ENCODE measurements at regions not wholly inside any gene's neighbourhood (a gene's known extent, or its start where the extent isn't known, plus 50 kb on each side); places are given as distances from the start of the nearest gene placed in this dataset.
"Not testable (repeated sequence)": the region's sequence is repeated elsewhere in the genome, so short reads cannot be mapped to it uniquely, and the experiment has no call there.

GRCh38 chrX:82528525-82528924, 979.6 kb upstream of the POU3F4 start:
- Histone ChIP-seq H3K79me2 (ENCODE audit: insufficient read depth, low read length) (no peaks in the 10 kb centered on the region), H3K27me3 (ENCODE audit: insufficient read depth, low read length) (no peaks in the 10 kb centered on the region), H3K4me3 (ENCODE audit: insufficient read depth, low read length) (no peak overlapping the region), H3K4me1 (ENCODE audit: insufficient read depth, low read length) (no peaks in the 10 kb centered on the region), H3K36me3 (ENCODE audit: insufficient read depth, low read length) (no peaks in the 10 kb centered on the region), H3K27ac (ENCODE audit: low read depth, low read length) (no peak overlapping the region), H2AFZ (ENCODE audit: low read length) (no peak overlapping the region), H3K9me3 (ENCODE audit: low read depth, low read length) (no peaks in the 10 kb centered on the region), H4K20me1 (ENCODE audit: insufficient read depth, low read length) (no peaks in the 10 kb centered on the region), H3K4me2 (ENCODE audit: insufficient read depth, low read length) (no peak overlapping the region)
- DNase-seq (ENCODE audit: insufficient read length, low spot score, missing footprints) = no peak
- no peak for TF ChIP-seq CTCF (IDR thresholded peaks at IDR 0.05; ENCODE audit: extremely low read depth, low read depth, low read length)

- Histone ChIP-seq H3K4me2 (ENCODE audit: insufficient read depth, low read length) (no peak overlapping the region), H3K9me3 (ENCODE audit: low read depth, low read length) (no peaks in the 10 kb centered on the region), H3K79me2 (ENCODE audit: insufficient read depth, low read length) (no peaks in the 10 kb centered on the region), H3K27ac (ENCODE audit: low read depth, low read length) (no peak overlapping the region), H3K4me1 (ENCODE audit: insufficient read depth, low read length) (no peaks in the 10 kb centered on the region), H3K27me3 (ENCODE audit: insufficient read depth, low read length) (no peaks in the 10 kb centered on the region), H3K4me3 (ENCODE audit: insufficient read depth, low read length) (no peak overlapping the region), H2AFZ (ENCODE audit: low read length) (no peak overlapping the region), H3K36me3 (ENCODE audit: insufficient read depth, low read length) (no peaks in the 10 kb centered on the region), H4K20me1 (ENCODE audit: insufficient read depth, low read length) (no peaks in the 10 kb centered on the region)
- DNase-seq (ENCODE audit: insufficient read length, low spot score, missing footprints) = no peak
- no peak for TF ChIP-seq CTCF (IDR thresholded peaks at IDR 0.05; ENCODE audit: extremely low read depth, low read depth, low read length)
These were observed 973.9 kb upstream of the POU3F4 start for GRCh38 chrX:82534086-82534597.

DNA sequence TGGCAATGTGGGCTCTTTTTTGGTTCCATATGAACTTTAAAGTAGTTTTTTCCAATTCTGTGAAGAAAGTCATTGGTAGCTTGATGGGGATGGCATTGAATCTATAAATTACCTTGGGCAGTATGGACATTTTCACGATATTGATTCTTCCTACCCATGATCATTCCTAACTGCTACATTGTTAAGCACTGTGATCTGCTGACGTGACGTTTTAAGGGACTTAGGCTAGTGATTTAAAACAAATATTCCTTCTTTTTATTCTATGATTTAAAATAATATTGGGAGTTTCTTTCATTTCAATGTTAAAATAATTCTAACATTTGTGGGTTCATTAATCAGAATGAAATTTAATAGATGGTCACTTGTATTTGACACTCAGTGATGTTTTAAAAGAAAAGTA, 970.9 kb upstream of the POU3F4 start:
- H3K4me3 ChIP-seq (ENCODE audit: insufficient read depth, low read length) = not testable (repeated sequence)

DNA sequence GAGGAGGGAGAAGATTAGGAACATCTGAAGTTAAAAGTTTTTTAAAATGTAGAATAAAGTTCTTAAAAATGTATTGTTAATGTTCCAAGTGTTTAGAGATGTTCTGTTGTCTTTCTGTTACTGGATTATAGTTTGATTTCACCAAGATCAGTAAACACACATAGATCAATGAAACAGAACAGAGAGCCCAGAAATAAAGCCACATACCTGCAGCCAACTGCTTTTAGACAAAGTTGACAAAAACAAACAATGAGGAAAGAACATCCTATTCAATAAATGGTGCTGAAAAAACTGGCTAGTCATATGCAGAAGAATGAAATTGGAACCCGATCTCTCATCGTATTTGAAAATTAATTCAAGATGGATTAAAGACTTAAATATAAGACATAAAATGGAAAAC, 966.3 kb upstream of the POU3F4 start:
- Histone ChIP-seq H4K20me1 (ENCODE audit: insufficient read depth, low read length) (no peaks in the 10 kb centered on the region), H3K27ac (ENCODE audit: low read depth, low read length) (no peak overlapping the region), H3K79me2 (ENCODE audit: insufficient read depth, low read length) (no peaks in the 10 kb centered on the region), H3K9me3 (ENCODE audit: low read depth, low read length) (no peaks in the 10 kb centered on the region), H3K4me3 (ENCODE audit: insufficient read depth, low read length) (no peak overlapping the region), H3K4me2 (ENCODE audit: insufficient read depth, low read length) (no peak overlapping the region), H2AFZ (ENCODE audit: low read length) (no peak overlapping the region), H3K36me3 (ENCODE audit: insufficient read depth, low read length) (no peaks in the 10 kb centered on the region), H3K4me1 (ENCODE audit: insufficient read depth, low read length) (no peaks in the 10 kb centered on the region), H3K27me3 (ENCODE audit: insufficient read depth, low read length) (no peaks in the 10 kb centered on the region)
- DNase-seq (ENCODE audit: insufficient read length, low spot score, missing footprints) = no peak
- no peak for TF ChIP-seq CTCF (IDR thresholded peaks at IDR 0.05; ENCODE audit: extremely low read depth, low read depth, low read length)

More for the DNA sequence above, 970.9 kb upstream of the POU3F4 start:
- not testable (repeated sequence) for H2AFZ ChIP-seq (ENCODE audit: low read length); H3K4me1 ChIP-seq (ENCODE audit: insufficient read depth, low read length); H3K4me2 ChIP-seq (ENCODE audit: insufficient read depth, low read length); DNase-seq (ENCODE audit: insufficient read length, low spot score, missing footprints); H3K27me3 ChIP-seq (ENCODE audit: insufficient read depth, low read length); H3K27ac ChIP-seq (ENCODE audit: low read depth, low read length); H3K9me3 ChIP-seq (ENCODE audit: low read depth, low read length); H3K79me2 ChIP-seq (ENCODE audit: insufficient read depth, low read length); H3K36me3 ChIP-seq (ENCODE audit: insufficient read depth, low read length); H4K20me1 ChIP-seq (ENCODE audit: insufficient read depth, low read length)

DNA sequence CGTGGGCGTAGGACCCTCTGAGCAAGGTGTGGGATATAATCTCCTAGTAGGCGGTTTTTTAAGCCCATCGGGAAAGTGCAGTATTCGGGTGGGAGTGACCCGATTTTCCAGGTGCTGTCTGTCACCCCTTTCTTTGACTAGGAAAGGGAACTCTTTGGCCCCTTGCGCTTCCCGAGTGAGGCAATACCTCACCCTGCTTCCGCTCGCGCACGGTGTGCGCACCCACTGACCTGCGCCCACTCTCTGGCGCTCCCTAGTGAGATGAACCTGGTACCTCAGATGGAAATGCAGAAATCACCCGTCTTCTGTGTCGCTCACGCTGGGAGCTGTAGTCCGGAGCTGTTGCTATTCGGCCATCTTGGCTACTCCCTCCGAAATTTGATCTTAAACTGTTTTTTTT, 955.9 kb upstream of the POU3F4 start:
- H3K27ac ChIP-seq (ENCODE audit: low read depth, low read length); DNase-seq (ENCODE audit: insufficient read length, low spot score, missing footprints): not testable (repeated sequence)

More for the DNA sequence above, 955.9 kb upstream of the POU3F4 start:
- not testable (repeated sequence) for H3K4me3 ChIP-seq (ENCODE audit: insufficient read depth, low read length); H2AFZ ChIP-seq (ENCODE audit: low read length); H3K36me3 ChIP-seq (ENCODE audit: insufficient read depth, low read length); H4K20me1 ChIP-seq (ENCODE audit: insufficient read depth, low read length); H3K4me2 ChIP-seq (ENCODE audit: insufficient read depth, low read length); H3K27me3 ChIP-seq (ENCODE audit: insufficient read depth, low read length); H3K9me3 ChIP-seq (ENCODE audit: low read depth, low read length); H3K79me2 ChIP-seq (ENCODE audit: insufficient read depth, low read length); H3K4me1 ChIP-seq (ENCODE audit: insufficient read depth, low read length)
